B cell (primary cell): ENCODE measurements at regions not wholly inside any gene's neighbourhood (a gene's known extent, or its start where the extent isn't known, plus 50 kb on each side); places are given as distances from the start of the nearest gene placed in this dataset.

ENCODE experiments used
- CTCF ChIP-seq: fragments of 200-600 bp; IDR thresholded peaks from one replicate; pipeline ENCODE4 v1.8.0; 2022; ENCODE audit warnings: antibody characterized with exemption, mild to moderate bottlenecking
- EZH2 ChIP-seq: IDR thresholded peaks from 2 replicates; pipeline ENCODE4 v1.6.1; 2012; ENCODE audit warnings: borderline replicate concordance, low read depth, mild to moderate bottlenecking, moderate library complexity, low read length; ENCODE audit not compliant: insufficient read depth, poor library complexity, severe bottlenecking

GRCh38 chr1:81695741-81696140 is 105.0 kb upstream of the ADGRL2 start:
- TF ChIP-seq CTCF (no peak), EZH2 (no peak)
